Psoas muscle (tissue), 7 donors: ENCODE measurements at regions not wholly inside any gene's neighbourhood (a gene's known extent, or its start where the extent isn't known, plus 50 kb on each side); places are given as distances from the start of the nearest gene placed in this dataset.
"Not testable (repeated sequence)": the region's sequence is repeated elsewhere in the genome, so short reads cannot be mapped to it uniquely, and the experiment has no call there.

Experiments
- ATAC-seq, 4 donors: fragments of 200-7000 bp; cut with Tn5 transposase; one replicate each; pipeline ENCODE4 v1.9.1; 2020; ENCODE audit warnings: moderate library complexity in 3 of 4, mild to moderate bottlenecking in 2 of 4
- DNase-seq, 2 donors: peaks; one replicate each; pipeline ENCODE4 v3.0.0-alpha.2; 2020
- H3K27ac ChIP-seq: fragments of 200-600 bp; one replicate; pipeline ENCODE4 v1.8.0; 2022
- H3K27me3 ChIP-seq, 3 donors: fragments of 200-600 bp in 1 of 3; one replicate each; pipeline versions ENCODE4 v1.6.1 to v1.8.0; 2013 to 2022; ENCODE audit warnings: low read length in 2 of 3, mild to moderate bottlenecking in 2 of 3, moderate library complexity in 1 of 3; ENCODE audit not compliant: insufficient read depth in 3 of 3
- H3K36me3 ChIP-seq, 2 donors: fragments of 200-600 bp in 1 of 2; one replicate each; pipeline versions ENCODE4 v1.6.1 to v1.8.0; 2013 to 2022; ENCODE audit warnings: low read depth in 1 of 2, mild to moderate bottlenecking in 1 of 2, moderate library complexity in 1 of 2; ENCODE audit not compliant: insufficient read depth in 1 of 2
- H3K4me1 ChIP-seq: fragments of 200-600 bp; one replicate; pipeline ENCODE4 v1.8.0; 2022
- H3K4me3 ChIP-seq: fragments of 200-600 bp; one replicate; pipeline ENCODE4 v1.8.0; 2022; ENCODE audit warnings: mild to moderate bottlenecking
- H3K9me3 ChIP-seq: fragments of 200-600 bp; one replicate; pipeline ENCODE4 v1.8.0; 2022
- CTCF ChIP-seq: fragments of 200-600 bp; IDR thresholded peaks from one replicate; pipeline ENCODE4 v1.8.0; 2022; ENCODE audit warnings: antibody characterized with exemption
- WGBS, 3 donors: extraction: QIAGEN DNeasy Blood & Tissue Kit; methylation state at CpG; one replicate each; pipeline versions ENCODE4 v1.1.6 to v1.1.7; 2013; 5-methylcytosine and 5-hydroxymethylcytosine counted together
- intact Hi-C, 2 donors: fragments of 100-400 bp; cut with DNase I; formaldehyde crosslinking; loops; one replicate each; pipeline versions ENCODE4 v1.11.0 to v1.14.2; 2022
- donor health status: healthy with polysubstance abuse.
- donor health status: DM: no; HTN: no; CAD: no; lungs with moderate emphysema.
- donor health status: Bipolar disorder and iron deficiency.
- donor health status: healthy.
- donor health status: DM: yes; HTN: yes; CAD: no.
- donor health status: DM: no; HTN: no; CAD: no.
- donor health status: DM: yes; HTN: yes; CAD: no.

DNA sequence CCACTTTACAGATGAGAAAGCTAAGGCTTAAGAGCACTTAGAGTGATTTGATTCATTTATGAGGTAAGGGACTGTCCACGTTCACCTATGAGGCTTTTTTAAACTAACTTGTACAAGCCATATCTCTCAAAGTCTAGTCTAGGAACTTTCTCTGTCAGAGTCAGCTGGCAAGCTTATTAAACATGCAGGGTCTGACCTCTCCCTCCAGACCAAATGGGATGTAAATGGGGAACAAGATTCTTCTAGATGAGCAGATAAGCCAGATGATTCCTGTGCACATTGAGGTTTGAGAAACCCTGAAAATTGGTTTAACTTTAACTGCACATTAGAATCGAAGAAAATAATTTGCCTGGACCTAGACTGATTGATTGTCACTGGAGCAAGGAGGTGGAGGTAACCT, 160.0 kb upstream of the SPRY1 start:
- Histone ChIP-seq H3K27me3 (no peaks in the 10 kb centered on the region), H3K4me1 (no peaks in the 10 kb centered on the region), H3K36me3 (no peaks in the 10 kb centered on the region), H3K4me3 (no peak overlapping the region), H3K27ac (no peak overlapping the region), H3K9me3 (no peaks in the 10 kb centered on the region)
- no peak for DNase-seq
- ATAC-seq, result no peak
- intact Hi-C loops, result no loop called here
- TF ChIP-seq CTCF, result no peak
- WGBS, 3 donors, result 84 to 92% (median 89%) methylated on average over 2 of the region's 2 CpGs

DNA sequence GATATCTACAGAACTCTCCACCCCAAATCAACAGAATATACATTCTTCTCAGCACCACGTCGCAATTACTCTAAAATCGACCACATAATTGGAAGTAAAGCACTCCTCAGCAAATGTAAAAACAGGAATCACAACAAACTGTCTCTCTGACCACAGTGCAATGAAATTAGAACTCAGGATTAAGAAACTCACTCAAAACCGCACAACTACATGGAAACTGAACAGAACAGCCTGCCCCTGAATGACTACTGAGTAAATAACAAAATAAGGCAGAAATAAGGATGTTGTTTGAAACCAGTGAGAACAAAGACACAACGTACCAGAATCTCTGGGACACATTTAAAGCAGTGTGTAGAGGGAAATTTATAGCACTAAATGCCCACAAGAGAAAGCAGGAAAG, 156.3 kb upstream of the SPRY1 start:
- H3K27me3 ChIP-seq, H3K4me3 ChIP-seq, intact Hi-C loops, ATAC-seq, H3K36me3 ChIP-seq, DNase-seq, H3K9me3 ChIP-seq, H3K27ac ChIP-seq, H3K4me1 ChIP-seq: not testable (repeated sequence)
- 96% methylated on average over 5 of the region's 5 CpGs for WGBS, 3 donors

- H3K27me3 ChIP-seq, H3K27ac ChIP-seq, H3K9me3 ChIP-seq, H3K36me3 ChIP-seq, H3K4me3 ChIP-seq, H3K4me1 ChIP-seq, intact Hi-C loops, ATAC-seq, DNase-seq: not testable (repeated sequence)
- WGBS, 3 donors, result 92 to 96% (median 94%) methylated on average over 3 of the region's 3 CpGs
Observed at GRCh38 chr4:123243220-123243619, 153.4 kb upstream of the SPRY1 start.

DNA sequence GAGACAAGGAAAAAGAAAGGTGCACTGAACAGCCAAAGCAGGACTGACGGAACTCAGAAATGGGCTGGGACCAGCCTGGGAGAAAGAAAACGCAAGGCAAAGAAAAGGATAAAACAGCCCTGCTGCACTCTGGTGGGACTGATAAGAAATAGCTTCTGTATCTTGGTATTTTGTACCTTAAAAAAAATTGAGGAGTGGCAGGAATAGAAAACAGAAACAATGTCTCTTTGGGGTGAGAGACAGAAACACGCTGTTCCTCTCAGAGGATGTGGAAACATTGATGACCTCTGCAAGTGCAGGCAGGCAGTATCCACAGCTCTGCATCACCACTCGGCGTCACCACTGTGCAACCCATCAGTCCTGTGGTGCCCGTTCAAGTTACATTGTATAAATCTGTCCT, 152.5 kb upstream of the SPRY1 start:
- Histone ChIP-seq H3K4me1 (peaks cover 14% of the 10 kb centered on the region), H3K36me3 (no peaks in the 10 kb centered on the region), H3K27me3 (no peaks in the 10 kb centered on the region), H3K9me3 (no peaks in the 10 kb centered on the region), H3K4me3 (no peak overlapping the region), H3K27ac (no peak overlapping the region)
- DNase-seq (peak; percentile 27 to 58), ATAC-seq (peak in 3 of 4 donors; percentile 63 to 71 (median 64))
- no peak for TF ChIP-seq CTCF
- intact Hi-C loops, result no loop called here
- WGBS, 3 donors, result 47 to 64% (median 50%) methylated on average over 6 of the region's 6 CpGs

- DNase-seq (no peak), ATAC-seq (peak in 2 of 4 donors; percentile 39 to 63)
- Histone ChIP-seq H3K9me3 (no peaks in the 10 kb centered on the region), H3K4me3 (no peak overlapping the region), H3K27ac (no peak overlapping the region), H3K27me3 (no peaks in the 10 kb centered on the region), H3K36me3 (no peaks in the 10 kb centered on the region), H3K4me1 (peaks cover 18% of the 10 kb centered on the region)
- 55 to 75% (median 66%) methylated on average over 4 of the region's 4 CpGs for WGBS, 3 donors
- intact Hi-C loops, result no loop called here
- TF ChIP-seq CTCF, result no peak
Observed at GRCh38 chr4:123246085-123246484, 150.5 kb upstream of the SPRY1 start.

DNA sequence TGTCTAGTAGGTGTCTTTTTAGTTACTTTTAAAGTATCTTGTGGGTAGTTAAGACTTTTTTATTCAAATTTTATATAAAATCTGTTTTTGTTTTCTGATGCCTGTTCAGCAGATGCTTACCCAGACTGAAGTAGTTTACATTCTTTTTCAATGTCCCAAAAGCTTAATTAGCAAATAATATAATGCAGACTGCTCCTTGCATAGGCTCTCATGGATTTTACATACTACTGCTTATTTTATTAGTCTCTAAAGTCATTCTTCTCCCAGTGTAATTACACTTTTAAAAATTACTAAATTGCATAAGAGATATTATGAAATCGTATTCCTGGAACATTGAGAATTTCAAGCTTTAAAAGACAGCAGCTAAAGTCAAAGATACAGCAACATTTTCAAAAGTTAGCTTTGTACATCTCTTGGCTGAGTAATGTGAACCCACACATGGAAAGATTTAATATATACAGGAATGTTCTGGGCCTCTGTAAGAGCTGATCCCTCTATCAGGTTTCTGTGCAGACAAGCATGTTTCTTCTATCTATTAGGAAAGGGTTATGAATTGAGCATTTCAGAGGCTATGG, 148.4 kb upstream of the SPRY1 start:
- Histone ChIP-seq H3K27ac (no peak overlapping the region), H3K36me3 (no peaks in the 10 kb centered on the region)
- TF ChIP-seq CTCF, result no peak

More for the DNA sequence above, 148.4 kb upstream of the SPRY1 start:
- Histone ChIP-seq H3K9me3 (no peaks in the 10 kb centered on the region), H3K4me1 (peaks cover 18% of the 10 kb centered on the region), H3K27me3 (no peaks in the 10 kb centered on the region), H3K4me3 (no peak overlapping the region)
- DNase-seq (no peak), ATAC-seq (peak in 1 of 4 donors; percentile 38)
- 44 to 65% (median 58%) methylated on average over 1 of the region's 1 CpG for WGBS, 3 donors
- intact Hi-C loops, result no loop called here
